ENCODE measurements at regions not wholly inside any gene's neighbourhood (a gene's known extent, or its start where the extent isn't known, plus 50 kb on each side); places are given as distances from the start of the nearest gene placed in this dataset.

- FAIRE-seq (no peak), DNase-seq (ENCODE audit: low read depth, low spot score) (no peak)
- H2AFZ ChIP-seq (ENCODE audit: low read depth, low read length) = no peak overlapping the region
- H3K9ac ChIP-seq (replicated peaks; ENCODE audit: extremely low read depth, insufficient read depth, low read length) = no peak overlapping the region
- H3K9me1 ChIP-seq (replicated peaks; ENCODE audit: control insufficient read depth, extremely low read depth, insufficient read depth, low read length) = no peaks in the 10 kb centered on the region
- ChIA-PET POLR2A (no interaction called here), CTCF (no interaction called here)
- no peak for TF ChIP-seq FOS (IDR thresholded peaks at IDR 0.05; ENCODE audit: borderline replicate concordance, insufficient read depth, low read length)
- no peak for TF ChIP-seq POLR2A (IDR thresholded peaks at IDR 0.05; ENCODE audit: low read depth, low read length)
- no peak for TF ChIP-seq MAX (IDR thresholded peaks at IDR 0.05; ENCODE audit: insufficient read depth, insufficient read length)
- no peak for TF ChIP-seq EZH2 (IDR thresholded peaks at IDR 0.05; ENCODE audit: borderline replicate concordance, low read depth, low read length, severe bottlenecking)
- no peak for TF ChIP-seq MYC (IDR thresholded peaks at IDR 0.05; ENCODE audit: low read depth, low read length)
- no peak for TF ChIP-seq POLR2AphosphoS5 (IDR thresholded peaks at IDR 0.05; ENCODE audit: insufficient read depth, low read depth, low read length)
- TF ChIP-seq JUN (IDR thresholded peaks at IDR 0.05; ENCODE audit: borderline replicate concordance, insufficient read depth, insufficient read length, low read depth) = peak; percentile 11
- no peaks in the 10 kb centered on the region for H3K9me3 ChIP-seq (replicated peaks; ENCODE audit: control insufficient read depth, insufficient read depth, low read length)
- intact Hi-C loops (cut with micrococcal nuclease) (no loop called here), dilution Hi-C loops (cut with MboI; ENCODE audit: extremely low pct_ligation_motif_present, low sequenced_read_pairs) (no loop called here)
- H3K4me1 ChIP-seq (ENCODE audit: control insufficient read depth, extremely low read depth, insufficient read depth, low read length) = no peaks in the 10 kb centered on the region
- BruUV-seq (replicated peaks) = no TSS peak
- H3K36me3 ChIP-seq (ENCODE audit: control insufficient read depth in 2 of 2, extremely low read depth in 1 of 2, insufficient read depth in 2 of 2, low read length in 2 of 2) = no peaks in the 10 kb centered on the region
- H3K27me3 ChIP-seq (ENCODE audit: control insufficient read depth in 2 of 2, insufficient read depth in 2 of 2, low read length in 2 of 2) = no peaks in the 10 kb centered on the region
- H4K20me1 ChIP-seq (replicated peaks; ENCODE audit: control insufficient read depth, extremely low read depth, insufficient read depth, low read length) = no peaks in the 10 kb centered on the region
- no peaks in the 10 kb centered on the region for H3K79me2 ChIP-seq (ENCODE audit: control insufficient read depth, insufficient read depth, low read length)
- no peak overlapping the region for H3K27ac ChIP-seq (ENCODE audit: insufficient read depth, low read depth, low read length)
- H3K4me3 ChIP-seq (replicated peaks in 1 of 3; ENCODE audit: insufficient read depth in 1 of 3, low read depth in 1 of 3, low read length in 3 of 3) = no peak overlapping the region
- H3K4me2 ChIP-seq (ENCODE audit: insufficient read depth, low read length) = no peak overlapping the region
Measured at GRCh38 chr2:117085737-117086136, 728.8 kb upstream of the DDX18 start.

GRCh38 chr2:117086174-117086942 lies 728.1 kb upstream of the DDX18 start:
- no peaks in the 10 kb centered on the region for H3K9me3 ChIP-seq (replicated peaks; ENCODE audit: control insufficient read depth, insufficient read depth, low read length)
- no peak overlapping the region for H3K4me3 ChIP-seq (replicated peaks in 1 of 3; ENCODE audit: insufficient read depth in 1 of 3, low read depth in 1 of 3, low read length in 3 of 3)
- no peak overlapping the region for H3K9ac ChIP-seq (replicated peaks; ENCODE audit: extremely low read depth, insufficient read depth, low read length)
- H3K9me1 ChIP-seq (replicated peaks; ENCODE audit: control insufficient read depth, extremely low read depth, insufficient read depth, low read length) = no peaks in the 10 kb centered on the region
- intact Hi-C loops (cut with micrococcal nuclease) (no loop called here), dilution Hi-C loops (cut with MboI; ENCODE audit: extremely low pct_ligation_motif_present, low sequenced_read_pairs) (no loop called here)
- no peak overlapping the region for H3K27ac ChIP-seq (ENCODE audit: insufficient read depth, low read depth, low read length)
- H3K36me3 ChIP-seq (ENCODE audit: control insufficient read depth in 2 of 2, extremely low read depth in 1 of 2, insufficient read depth in 2 of 2, low read length in 2 of 2) = no peaks in the 10 kb centered on the region
- no peak for FAIRE-seq
- no TSS peak for BruUV-seq (replicated peaks)
- no peaks in the 10 kb centered on the region for H3K27me3 ChIP-seq (ENCODE audit: control insufficient read depth in 2 of 2, insufficient read depth in 2 of 2, low read length in 2 of 2)
- DNase-seq (ENCODE audit: low read depth, low spot score) = no peak
- TF ChIP-seq GATA2 (IDR thresholded peaks at IDR 0.05; ENCODE audit: insufficient read depth, insufficient read length, low read depth, low read length) (no peak), POLR2AphosphoS5 (IDR thresholded peaks at IDR 0.05; ENCODE audit: insufficient read depth, low read depth, low read length) (no peak), EZH2 (IDR thresholded peaks at IDR 0.05; ENCODE audit: borderline replicate concordance, low read depth, low read length, severe bottlenecking) (no peak), CTCF (IDR thresholded peaks at IDR 0.05; ENCODE audit: extremely low read depth in 1 of 2, insufficient read depth in 1 of 2, low read depth in 1 of 2, low read length in 2 of 2) (no peak), MYC (IDR thresholded peaks at IDR 0.05; ENCODE audit: low read depth, low read length) (no peak), FOS (IDR thresholded peaks at IDR 0.05; ENCODE audit: borderline replicate concordance, insufficient read depth, low read length) (no peak), POLR2A (IDR thresholded peaks at IDR 0.05; ENCODE audit: low read depth, low read length) (no peak), MAX (IDR thresholded peaks at IDR 0.05; ENCODE audit: insufficient read depth, insufficient read length) (no peak), JUN (IDR thresholded peaks at IDR 0.05; ENCODE audit: borderline replicate concordance, insufficient read depth, insufficient read length, low read depth) (no peak)
- H3K4me1 ChIP-seq (ENCODE audit: control insufficient read depth, extremely low read depth, insufficient read depth, low read length) = no peaks in the 10 kb centered on the region
- no peak overlapping the region for H2AFZ ChIP-seq (ENCODE audit: low read depth, low read length)
- H3K4me2 ChIP-seq (ENCODE audit: insufficient read depth, low read length) = no peak overlapping the region
- ChIA-PET POLR2A (no interaction called here), CTCF (no interaction called here)
- no peaks in the 10 kb centered on the region for H4K20me1 ChIP-seq (replicated peaks; ENCODE audit: control insufficient read depth, extremely low read depth, insufficient read depth, low read length)
- H3K79me2 ChIP-seq (ENCODE audit: control insufficient read depth, insufficient read depth, low read length) = no peaks in the 10 kb centered on the region
